ENCODE measurements at regions not wholly inside any gene's neighbourhood (a gene's known extent, or its start where the extent isn't known, plus 50 kb on each side); places are given as distances from the start of the nearest gene placed in this dataset.

DNA sequence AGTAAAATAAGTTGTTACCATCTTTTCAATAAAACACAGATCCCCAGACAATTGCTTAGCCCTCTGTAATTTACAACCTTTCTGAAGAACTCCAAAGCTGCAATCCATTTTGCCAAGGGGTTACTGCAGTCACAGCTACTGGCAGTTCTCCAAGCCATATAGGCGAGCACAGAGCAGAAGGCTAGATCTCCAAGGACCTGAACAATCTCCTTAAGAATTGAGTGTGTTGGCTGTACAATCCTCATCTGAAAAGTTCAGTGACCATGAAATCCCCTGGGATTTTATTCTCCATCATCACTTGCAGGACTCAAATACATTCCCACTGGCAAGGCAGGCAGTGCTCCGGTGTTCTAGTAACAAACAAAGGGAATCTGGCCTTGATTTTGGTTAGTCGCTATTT lies 103.9 kb upstream of the LRP1B start:
- TF ChIP-seq, protein P1, sequence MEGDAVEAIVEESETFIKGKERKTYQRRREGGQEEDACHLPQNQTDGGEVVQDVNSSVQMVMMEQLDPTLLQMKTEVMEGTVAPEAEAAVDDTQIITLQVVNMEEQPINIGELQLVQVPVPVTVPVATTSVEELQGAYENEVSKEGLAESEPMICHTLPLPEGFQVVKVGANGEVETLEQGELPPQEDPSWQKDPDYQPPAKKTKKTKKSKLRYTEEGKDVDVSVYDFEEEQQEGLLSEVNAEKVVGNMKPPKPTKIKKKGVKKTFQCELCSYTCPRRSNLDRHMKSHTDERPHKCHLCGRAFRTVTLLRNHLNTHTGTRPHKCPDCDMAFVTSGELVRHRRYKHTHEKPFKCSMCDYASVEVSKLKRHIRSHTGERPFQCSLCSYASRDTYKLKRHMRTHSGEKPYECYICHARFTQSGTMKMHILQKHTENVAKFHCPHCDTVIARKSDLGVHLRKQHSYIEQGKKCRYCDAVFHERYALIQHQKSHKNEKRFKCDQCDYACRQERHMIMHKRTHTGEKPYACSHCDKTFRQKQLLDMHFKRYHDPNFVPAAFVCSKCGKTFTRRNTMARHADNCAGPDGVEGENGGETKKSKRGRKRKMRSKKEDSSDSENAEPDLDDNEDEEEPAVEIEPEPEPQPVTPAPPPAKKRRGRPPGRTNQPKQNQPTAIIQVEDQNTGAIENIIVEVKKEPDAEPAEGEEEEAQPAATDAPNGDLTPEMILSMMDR (IDR thresholded peaks at IDR 0.05 in 8 of 11, conservative IDR thresholded peaks at IDR 0.05 in 3 of 11): no peak
- TF ChIP-seq POLR2A (IDR thresholded peaks at IDR 0.05): no peak
